Dermis blood vessel endothelial cell (primary cell): ENCODE measurements at regions not wholly inside any gene's neighbourhood (a gene's known extent, or its start where the extent isn't known, plus 50 kb on each side); places are given as distances from the start of the nearest gene placed in this dataset.

Experiments
- DNase-seq: peaks from one replicate; pipeline ENCODE4 v3.0.0; 2010

- no peak for DNase-seq
Observed at GRCh38 chr14:97618917-97619690, 821.9 kb downstream of the VRK1 start.

- no peak for DNase-seq
Observed at GRCh38 chr14:97620066-97620465, 822.9 kb downstream of the VRK1 start.

GRCh38 chr14:97624985-97625384 lies 827.8 kb downstream of the VRK1 start:
- DNase-seq = no peak

GRCh38 chr14:97625477-97625876 lies 828.3 kb downstream of the VRK1 start:
- no peak for DNase-seq

- no peak for DNase-seq
Observed at GRCh38 chr14:97626088-97626487, 828.9 kb downstream of the VRK1 start.

- no peak for DNase-seq
Observed at GRCh38 chr14:97630249-97630648, 833.1 kb downstream of the VRK1 start.

- DNase-seq = no peak
Observed at GRCh38 chr14:97633131-97633738, 836.1 kb downstream of the VRK1 start.

- no peak for DNase-seq
Observed at GRCh38 chr14:97634751-97635150, 837.6 kb downstream of the VRK1 start.

- DNase-seq = no peak
Observed at GRCh38 chr14:97638864-97639263, 841.7 kb downstream of the VRK1 start.

- DNase-seq = no peak
Observed at GRCh38 chr14:97640031-97640430, 842.8 kb downstream of the VRK1 start.

- DNase-seq = no peak
Observed at GRCh38 chr14:97641827-97642226, 844.6 kb downstream of the VRK1 start.

GRCh38 chr14:97642631-97643030 lies 845.4 kb downstream of the VRK1 start:
- no peak for DNase-seq

- no peak for DNase-seq
Observed at GRCh38 chr14:97644365-97644764, 847.2 kb downstream of the VRK1 start.

GRCh38 chr14:97649752-97650151 lies 852.6 kb downstream of the VRK1 start:
- no peak for DNase-seq

- DNase-seq = no peak
Observed at GRCh38 chr14:97655169-97655948, 858.2 kb downstream of the VRK1 start.

GRCh38 chr14:97657609-97658008 lies 860.4 kb downstream of the VRK1 start:
- no peak for DNase-seq

- no peak for DNase-seq
Observed at GRCh38 chr14:97687944-97688630, 890.9 kb downstream of the VRK1 start.

GRCh38 chr14:97688631-97689336 lies 891.6 kb downstream of the VRK1 start:
- DNase-seq = no peak

GRCh38 chr14:97692084-97692483 lies 894.9 kb downstream of the VRK1 start:
- no peak for DNase-seq

- no peak for DNase-seq
Observed at GRCh38 chr14:97695456-97695981, 898.3 kb downstream of the VRK1 start.

GRCh38 chr14:97697772-97698171 lies 900.6 kb downstream of the VRK1 start:
- no peak for DNase-seq

GRCh38 chr14:97699026-97699425 lies 901.8 kb downstream of the VRK1 start:
- no peak for DNase-seq
